WTC11 (cell line): ENCODE measurements at regions not wholly inside any gene's neighbourhood (a gene's known extent, or its start where the extent isn't known, plus 50 kb on each side); places are given as distances from the start of the nearest gene placed in this dataset.

ENCODE experiments used
- ATAC-seq: fragments of 200-7000 bp; cut with Tn5 transposase; 2 replicates; pipeline ENCODE4 v1.10.0; 2021; ENCODE audit warnings: mild to moderate bottlenecking, moderate library complexity
- CTCF ChIA-PET: fragments of 300-600 bp; sonication (Branson Sonifier 250); formaldehyde crosslinking; loops from one replicate; lab custom pipeline; 2021; ENCODE audit warnings: antibody characterized with exemption; lab: Charles Lee
- POLR2A ChIA-PET: fragments of 350-600 bp; sonication (Branson Sonifier 250); formaldehyde crosslinking; loops from one replicate; lab custom pipeline; 2021; ENCODE audit warnings: antibody characterized with exemption; lab: Charles Lee
- DNase-seq: peaks from one replicate; pipeline ENCODE4 v3.0.0; 2021; ENCODE audit warnings: low spot score
- H3K27ac Mint-ChIP-seq: 2 replicates; pipeline ENCODE4 v1.8.0; 2021; ENCODE audit warnings: mixed read lengths
- H3K27me3 Mint-ChIP-seq: 2 replicates; pipeline ENCODE4 v1.8.0; 2021; ENCODE audit warnings: low read depth, mild to moderate bottlenecking, moderate library complexity, mixed read lengths
- H3K36me3 Mint-ChIP-seq: 2 replicates; pipeline ENCODE4 v1.8.0; 2021; ENCODE audit warnings: mixed read lengths
- H3K4me1 Mint-ChIP-seq: 2 replicates; pipeline ENCODE4 v1.8.0; 2022; ENCODE audit warnings: mixed read lengths
- H3K4me3 Mint-ChIP-seq: 2 replicates; pipeline ENCODE4 v1.8.0; 2021; ENCODE audit warnings: mild to moderate bottlenecking, moderate library complexity, mixed read lengths
- H3K9me3 Mint-ChIP-seq: 2 replicates; pipeline ENCODE4 v1.8.0; 2021; ENCODE audit warnings: mixed read lengths
- ATF1 ChIP-seq: sonication (generic); formaldehyde crosslinking; IDR thresholded peaks from 2 replicates; pipeline ENCODE4 v1.8.1; 2023; ENCODE audit warnings: mild to moderate bottlenecking, moderate library complexity, missing genetic modification reagents
- ATF3 ChIP-seq: sonication (generic); formaldehyde crosslinking; conservative IDR thresholded peaks from 2 replicates; pipeline ENCODE4 v1.8.1; 2022; ENCODE audit warnings: mild to moderate bottlenecking, missing genetic modification reagents
- ATF6 ChIP-seq: sonication (generic); formaldehyde crosslinking; IDR thresholded peaks from 2 replicates; pipeline ENCODE4 v1.8.1; 2023; ENCODE audit warnings: mild to moderate bottlenecking, missing genetic modification reagents
- EMX1 ChIP-seq: fragments of 250-450 bp; sonication (Bioruptor Pico); IDR thresholded peaks from 2 replicates; pipeline ENCODE4 v1.8.0; 2021; ENCODE audit warnings: mild to moderate bottlenecking
- ERG ChIP-seq: fragments of 250-450 bp; sonication (Bioruptor Pico); IDR thresholded peaks from 2 replicates; pipeline ENCODE4 v1.8.0; 2021; ENCODE audit warnings: mild to moderate bottlenecking
- ESRRA ChIP-seq: sonication (generic); formaldehyde crosslinking; IDR thresholded peaks from 2 replicates; pipeline ENCODE4 v1.8.1; 2022; ENCODE audit warnings: mild to moderate bottlenecking, missing genetic modification reagents, borderline replicate concordance
- FOXP4 ChIP-seq: sonication (generic); formaldehyde crosslinking; IDR thresholded peaks from 2 replicates; pipeline ENCODE4 v1.8.0; 2022; ENCODE audit warnings: mild to moderate bottlenecking, missing genetic modification reagents
- GABPB1 ChIP-seq: sonication (generic); formaldehyde crosslinking; IDR thresholded peaks from 2 replicates; pipeline ENCODE4 v1.8.1; 2023; ENCODE audit warnings: mild to moderate bottlenecking, missing genetic modification reagents
- GTF2I ChIP-seq: fragments of 250-450 bp; sonication (Bioruptor Pico); conservative IDR thresholded peaks from 2 replicates; pipeline ENCODE4 v1.4.0; 2021; ENCODE audit warnings: mild to moderate bottlenecking
- MAX ChIP-seq: sonication (generic); formaldehyde crosslinking; IDR thresholded peaks from 2 replicates; pipeline ENCODE4 v1.8.0; 2022; ENCODE audit warnings: mild to moderate bottlenecking, missing genetic modification reagents
- MXD4 ChIP-seq: fragments of 250-450 bp; sonication (Bioruptor Pico); IDR thresholded peaks from 2 replicates; pipeline ENCODE4 v1.8.0; 2021; ENCODE audit warnings: mild to moderate bottlenecking, moderate library complexity, borderline replicate concordance
- MYBL2 ChIP-seq: sonication (generic); formaldehyde crosslinking; IDR thresholded peaks from 2 replicates; pipeline ENCODE4 v1.8.1; 2023; ENCODE audit warnings: mild to moderate bottlenecking, moderate library complexity, missing genetic modification reagents
- NFYB ChIP-seq: sonication (generic); formaldehyde crosslinking; conservative IDR thresholded peaks from 2 replicates; pipeline ENCODE4 v1.8.0; 2022; ENCODE audit warnings: low read depth, missing genetic modification reagents
- PREB ChIP-seq: sonication (generic); formaldehyde crosslinking; IDR thresholded peaks from 2 replicates; pipeline ENCODE4 v1.8.1; 2022; ENCODE audit warnings: mild to moderate bottlenecking, missing genetic modification reagents, moderate library complexity, borderline replicate concordance
- RORB ChIP-seq: fragments of 250-450 bp; sonication (Bioruptor Pico); IDR thresholded peaks from 2 replicates; pipeline ENCODE4 v1.9.0; 2021; ENCODE audit warnings: mild to moderate bottlenecking
- SP1 ChIP-seq: sonication (generic); formaldehyde crosslinking; conservative IDR thresholded peaks from 2 replicates; pipeline ENCODE4 v1.8.1; 2022; ENCODE audit warnings: missing genetic modification reagents
- TEAD1 ChIP-seq: sonication (generic); formaldehyde crosslinking; IDR thresholded peaks from 2 replicates; pipeline ENCODE4 v1.8.0; 2022; ENCODE audit warnings: mild to moderate bottlenecking, missing genetic modification reagents
- TEAD4 ChIP-seq: sonication (generic); formaldehyde crosslinking; IDR thresholded peaks from 2 replicates; pipeline ENCODE4 v1.8.0; 2022; ENCODE audit warnings: mild to moderate bottlenecking, missing genetic modification reagents
- ZNF138 ChIP-seq: sonication (generic); formaldehyde crosslinking; conservative IDR thresholded peaks from 2 replicates; pipeline ENCODE4 v1.8.1; 2022; ENCODE audit warnings: mild to moderate bottlenecking, moderate library complexity, missing genetic modification reagents
- ZNF671 ChIP-seq: fragments of 250-450 bp; sonication (Bioruptor Pico); IDR thresholded peaks from 2 replicates; pipeline ENCODE4 v1.8.0; 2021; ENCODE audit warnings: mild to moderate bottlenecking
- ZSCAN18 ChIP-seq: fragments of 250-450 bp; sonication (Bioruptor Pico); IDR thresholded peaks from 2 replicates; pipeline ENCODE4 v2.1.2; 2022; ENCODE audit warnings: mild to moderate bottlenecking, moderate library complexity
- TF ChIP-seq, protein P1 (sequence below): sonication (generic); formaldehyde crosslinking; IDR thresholded peaks from 2 replicates; pipeline ENCODE4 v1.8.1; 2022; ENCODE audit warnings: mild to moderate bottlenecking, moderate library complexity, missing genetic modification reagents
- TF ChIP-seq, protein P2 (sequence below): fragments of 250-450 bp; sonication (Bioruptor Pico); IDR thresholded peaks from 2 replicates; pipeline ENCODE4 v1.9.0; 2021; ENCODE audit warnings: mild to moderate bottlenecking

GRCh38 chr11:106288822-106289387 lies 211.4 kb downstream of the AASDHPPT start:
- Mint-ChIP-seq H3K4me3 (no peak overlapping the region), H3K27me3 (no peaks in the 10 kb centered on the region), H3K4me1 (no peaks in the 10 kb centered on the region), H3K36me3 (no peaks in the 10 kb centered on the region), H3K27ac (no peak overlapping the region), H3K9me3 (no peaks in the 10 kb centered on the region; the same call in 1 of the 2 replicates)
- POLR2A ChIA-PET = no interaction called here
- TF ChIP-seq TEAD4 (CRISPR knock-in tag) (no peak), FOXP4 (CRISPR knock-in tag) (no peak), EMX1 (CRISPR knock-in tag) (no peak), ERG (CRISPR knock-in tag) (no peak), RORB (CRISPR knock-in tag) (no peak), MAX (CRISPR knock-in tag) (no peak), ZNF138 (CRISPR knock-in tag) (no peak), ZSCAN18 (no peak), GTF2I (CRISPR knock-in tag) (no peak), GABPB1 (CRISPR knock-in tag) (no peak), ATF1 (CRISPR knock-in tag) (no peak), MXD4 (CRISPR knock-in tag) (no peak), ZNF671 (CRISPR knock-in tag) (no peak), ATF3 (no peak), MYBL2 (CRISPR knock-in tag) (no peak)
- TF ChIP-seq, protein P1, sequence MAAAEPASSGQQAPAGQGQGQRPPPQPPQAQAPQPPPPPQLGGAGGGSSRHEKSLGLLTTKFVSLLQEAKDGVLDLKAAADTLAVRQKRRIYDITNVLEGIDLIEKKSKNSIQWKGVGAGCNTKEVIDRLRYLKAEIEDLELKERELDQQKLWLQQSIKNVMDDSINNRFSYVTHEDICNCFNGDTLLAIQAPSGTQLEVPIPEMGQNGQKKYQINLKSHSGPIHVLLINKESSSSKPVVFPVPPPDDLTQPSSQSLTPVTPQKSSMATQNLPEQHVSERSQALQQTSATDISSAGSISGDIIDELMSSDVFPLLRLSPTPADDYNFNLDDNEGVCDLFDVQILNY (CRISPR knock-in tag) = no peak
- TF ChIP-seq, protein P2, sequence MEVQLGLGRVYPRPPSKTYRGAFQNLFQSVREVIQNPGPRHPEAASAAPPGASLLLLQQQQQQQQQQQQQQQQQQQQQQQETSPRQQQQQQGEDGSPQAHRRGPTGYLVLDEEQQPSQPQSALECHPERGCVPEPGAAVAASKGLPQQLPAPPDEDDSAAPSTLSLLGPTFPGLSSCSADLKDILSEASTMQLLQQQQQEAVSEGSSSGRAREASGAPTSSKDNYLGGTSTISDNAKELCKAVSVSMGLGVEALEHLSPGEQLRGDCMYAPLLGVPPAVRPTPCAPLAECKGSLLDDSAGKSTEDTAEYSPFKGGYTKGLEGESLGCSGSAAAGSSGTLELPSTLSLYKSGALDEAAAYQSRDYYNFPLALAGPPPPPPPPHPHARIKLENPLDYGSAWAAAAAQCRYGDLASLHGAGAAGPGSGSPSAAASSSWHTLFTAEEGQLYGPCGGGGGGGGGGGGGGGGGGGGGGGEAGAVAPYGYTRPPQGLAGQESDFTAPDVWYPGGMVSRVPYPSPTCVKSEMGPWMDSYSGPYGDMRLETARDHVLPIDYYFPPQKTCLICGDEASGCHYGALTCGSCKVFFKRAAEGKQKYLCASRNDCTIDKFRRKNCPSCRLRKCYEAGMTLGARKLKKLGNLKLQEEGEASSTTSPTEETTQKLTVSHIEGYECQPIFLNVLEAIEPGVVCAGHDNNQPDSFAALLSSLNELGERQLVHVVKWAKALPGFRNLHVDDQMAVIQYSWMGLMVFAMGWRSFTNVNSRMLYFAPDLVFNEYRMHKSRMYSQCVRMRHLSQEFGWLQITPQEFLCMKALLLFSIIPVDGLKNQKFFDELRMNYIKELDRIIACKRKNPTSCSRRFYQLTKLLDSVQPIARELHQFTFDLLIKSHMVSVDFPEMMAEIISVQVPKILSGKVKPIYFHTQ (CRISPR knock-in tag) = no peak
- peak; percentile 97 for ATAC-seq
- no peak for DNase-seq
- CTCF ChIA-PET = interaction anchor here (0.8 to 1.3 kb wide), 3 partner anchors 13 to 202 kb away, joined by 3 to 5 read pairs (median 3); no protein-coding TSS in a partner anchor

GRCh38 chr11:106292526-106292925 lies 215.1 kb downstream of the AASDHPPT start:
- H3K36me3 Mint-ChIP-seq = no peaks in the 10 kb centered on the region
- peaks cover 9% of the 10 kb centered on the region for H3K9me3 Mint-ChIP-seq
- ATAC-seq (no peak), DNase-seq (no peak)
- H3K27me3 Mint-ChIP-seq = no peaks in the 10 kb centered on the region
- ChIA-PET POLR2A (no interaction called here), CTCF (no interaction called here)
- no peaks in the 10 kb centered on the region for H3K4me1 Mint-ChIP-seq
- no peak overlapping the region for H3K4me3 Mint-ChIP-seq
- H3K27ac Mint-ChIP-seq = no peak overlapping the region
- TF ChIP-seq TEAD1 (CRISPR knock-in tag) = no peak
- no peak for TF ChIP-seq PREB (CRISPR knock-in tag)
- TF ChIP-seq NFYB (CRISPR knock-in tag) = no peak
- TF ChIP-seq ERG (CRISPR knock-in tag) = no peak
- TF ChIP-seq ATF6 (CRISPR knock-in tag) = no peak
- no peak for TF ChIP-seq ESRRA (CRISPR knock-in tag)
- TF ChIP-seq SP1 (CRISPR knock-in tag) = no peak
